NCI-H1417 (cell line): ENCODE measurements at regions not wholly inside any gene's neighbourhood (a gene's known extent, or its start where the extent isn't known, plus 50 kb on each side); places are given as distances from the start of the nearest gene placed in this dataset.

Experiments used
- DNase-seq, 3 experiments: peaks; one replicate each; lab custom pipeline; 2025; lab: John Stamatoyannopoulos, UW

DNA sequence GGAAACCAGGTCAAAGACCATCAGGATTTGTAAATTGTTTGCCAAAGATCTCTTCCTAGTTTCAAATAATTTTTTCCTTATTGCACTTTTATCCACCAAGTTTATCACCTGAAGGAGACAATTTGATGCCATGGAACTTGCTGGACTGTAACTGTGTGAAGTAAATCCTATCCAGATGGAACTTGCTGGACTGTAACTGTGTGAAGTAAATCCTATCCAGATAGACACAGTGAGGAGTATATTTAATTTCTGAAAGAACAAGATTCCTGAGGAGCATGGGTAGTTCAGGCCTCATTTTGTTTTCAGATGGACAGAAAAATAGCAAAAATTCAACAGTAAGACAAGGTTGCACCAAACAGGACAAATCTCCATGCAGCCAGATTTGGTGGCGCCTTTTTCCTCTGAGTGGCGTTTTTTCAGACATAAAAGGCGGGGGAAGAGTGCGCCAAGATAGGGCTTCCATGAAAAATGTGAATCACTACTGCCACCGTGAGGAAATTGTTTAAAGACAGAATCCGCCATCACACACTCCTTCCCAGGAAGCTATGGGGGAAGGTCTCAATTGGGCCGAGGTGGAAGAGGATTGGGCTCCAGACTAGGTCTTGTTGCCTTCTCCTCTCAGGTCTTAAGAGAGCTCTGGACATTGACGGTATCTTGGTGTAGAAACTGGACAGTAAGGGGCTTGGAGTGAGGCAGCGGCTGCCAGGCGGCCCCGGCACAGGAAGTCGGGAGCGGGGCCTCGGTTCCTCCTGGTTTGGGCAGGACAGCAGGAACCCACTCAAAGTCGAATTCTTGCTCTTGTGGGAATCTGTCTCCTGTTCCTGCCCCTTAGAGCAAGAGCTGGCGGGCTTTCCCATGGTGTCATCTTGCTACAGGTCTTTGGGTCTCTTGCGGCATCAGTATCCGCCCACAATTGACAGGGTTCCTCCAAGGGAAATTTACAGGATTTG lies 234.7 kb downstream of the OR13H1 start:
- DNase-seq, result peak; percentile 83 to 95 (median 91)

DNA sequence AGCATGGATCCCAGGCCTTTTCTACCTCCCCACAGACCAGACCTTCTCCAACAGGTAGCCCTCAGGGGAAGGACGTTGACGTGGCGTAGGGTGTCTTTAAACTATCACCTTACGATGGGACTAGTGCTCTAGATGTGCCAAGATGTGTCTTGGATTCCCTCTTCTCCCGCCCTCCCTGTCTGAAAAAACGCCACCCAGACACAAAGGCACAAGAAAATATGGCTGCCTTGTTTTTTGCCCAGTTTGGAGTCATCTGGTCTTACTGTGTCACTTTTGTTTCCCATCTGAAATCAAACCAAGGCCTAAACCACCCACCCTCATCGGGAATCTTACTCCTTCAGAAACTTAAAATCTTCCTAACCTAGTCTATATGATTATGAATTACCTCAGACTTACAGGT lies 235.4 kb downstream of the OR13H1 start:
- DNase-seq, result peak in 1 of 3 experiments; percentile 31

DNA sequence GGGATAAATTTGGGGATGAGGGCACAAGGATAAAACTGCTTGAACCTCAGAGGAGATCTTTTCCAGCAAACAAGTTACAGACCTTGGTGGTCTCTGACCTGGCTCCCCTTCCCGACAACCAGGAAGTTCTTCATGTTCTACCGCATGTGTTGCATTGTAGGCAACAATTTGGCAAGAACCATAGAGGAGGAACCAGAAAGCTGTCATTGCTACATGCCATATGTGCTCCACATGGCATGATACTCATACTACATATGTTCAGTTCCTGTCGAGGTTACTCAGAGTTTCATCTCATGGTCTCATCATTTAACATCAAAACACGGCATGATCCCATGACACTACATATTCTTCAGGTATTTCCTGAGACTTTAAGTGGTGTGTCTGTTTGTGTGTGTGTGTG lies 235.9 kb downstream of the OR13H1 start:
- DNase-seq, result no peak

DNA sequence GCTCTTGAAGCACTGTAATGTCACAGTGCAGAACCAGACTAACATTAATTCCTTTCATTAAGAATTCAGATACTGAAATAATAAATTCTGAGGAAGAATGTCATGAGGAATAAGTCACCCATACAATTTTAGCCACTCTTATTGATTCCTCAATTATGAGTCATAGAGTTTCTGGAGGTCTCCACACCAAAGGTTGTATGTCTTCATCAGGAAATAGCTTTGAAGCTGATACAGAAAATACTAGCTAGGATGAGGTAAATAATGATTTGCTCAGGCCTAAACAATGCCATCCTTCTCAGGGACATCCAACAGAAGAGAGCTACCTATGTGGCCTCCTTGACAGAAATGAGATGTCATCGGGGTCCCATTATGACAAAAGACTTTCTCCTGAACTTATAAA lies 238.8 kb downstream of the OR13H1 start:
- no peak for DNase-seq

DNA sequence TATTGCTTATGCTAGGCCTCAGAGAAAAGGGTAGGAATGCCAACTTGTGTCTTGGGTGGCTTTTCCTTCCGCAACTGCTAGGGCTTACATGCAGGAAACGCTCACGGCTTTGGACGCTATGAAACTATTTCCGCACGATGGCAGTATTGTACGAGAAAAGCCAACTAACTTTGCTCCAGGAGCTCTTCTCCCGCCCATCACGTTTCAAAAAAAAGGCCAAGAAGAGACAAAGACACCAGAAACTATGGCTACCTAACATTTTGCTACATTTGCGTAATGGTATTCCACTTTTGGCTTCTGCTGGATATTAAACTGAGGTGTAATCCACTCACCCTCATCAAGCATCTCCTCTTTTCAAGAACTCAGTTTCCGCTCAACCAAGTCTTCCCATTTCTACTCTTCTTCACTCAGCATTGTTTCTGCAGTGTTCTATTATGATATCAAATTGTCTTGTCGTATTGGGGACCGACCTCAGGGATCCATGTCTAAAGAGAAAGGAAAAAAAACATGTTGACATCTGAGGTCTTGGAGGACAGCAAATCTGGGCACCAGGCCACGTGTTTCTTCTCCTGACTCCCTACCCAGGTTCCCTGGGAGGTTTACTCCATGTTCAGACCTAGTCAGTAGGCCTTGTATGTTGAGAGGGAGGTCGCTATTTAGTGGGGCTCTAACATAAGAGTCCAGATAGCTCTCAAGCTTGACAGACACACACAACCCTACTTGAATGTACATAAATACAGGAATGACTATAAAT lies 239.4 kb upstream of the STK26 start:
- peak; percentile 86 to 97 (median 93) for DNase-seq

DNA sequence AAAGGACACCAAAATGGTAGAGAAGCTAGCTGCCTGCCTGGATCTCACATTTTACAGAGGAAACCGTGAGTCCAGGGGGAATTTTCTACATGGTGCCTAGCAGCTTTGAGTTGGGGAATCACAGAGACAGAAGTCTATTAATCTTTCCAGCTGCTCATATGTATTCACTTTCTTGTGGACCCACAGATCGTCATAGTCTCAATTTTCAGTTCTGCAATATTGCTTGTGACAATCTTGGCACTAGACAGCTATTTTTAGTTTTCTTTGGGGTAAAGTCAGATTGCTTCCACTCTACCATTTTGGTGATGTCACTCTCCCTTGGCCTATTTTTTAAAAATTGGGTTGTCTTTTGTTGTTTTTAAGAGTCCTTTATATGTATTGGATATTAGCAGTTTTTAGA lies 233.4 kb upstream of the STK26 start:
- DNase-seq, result no peak

DNA sequence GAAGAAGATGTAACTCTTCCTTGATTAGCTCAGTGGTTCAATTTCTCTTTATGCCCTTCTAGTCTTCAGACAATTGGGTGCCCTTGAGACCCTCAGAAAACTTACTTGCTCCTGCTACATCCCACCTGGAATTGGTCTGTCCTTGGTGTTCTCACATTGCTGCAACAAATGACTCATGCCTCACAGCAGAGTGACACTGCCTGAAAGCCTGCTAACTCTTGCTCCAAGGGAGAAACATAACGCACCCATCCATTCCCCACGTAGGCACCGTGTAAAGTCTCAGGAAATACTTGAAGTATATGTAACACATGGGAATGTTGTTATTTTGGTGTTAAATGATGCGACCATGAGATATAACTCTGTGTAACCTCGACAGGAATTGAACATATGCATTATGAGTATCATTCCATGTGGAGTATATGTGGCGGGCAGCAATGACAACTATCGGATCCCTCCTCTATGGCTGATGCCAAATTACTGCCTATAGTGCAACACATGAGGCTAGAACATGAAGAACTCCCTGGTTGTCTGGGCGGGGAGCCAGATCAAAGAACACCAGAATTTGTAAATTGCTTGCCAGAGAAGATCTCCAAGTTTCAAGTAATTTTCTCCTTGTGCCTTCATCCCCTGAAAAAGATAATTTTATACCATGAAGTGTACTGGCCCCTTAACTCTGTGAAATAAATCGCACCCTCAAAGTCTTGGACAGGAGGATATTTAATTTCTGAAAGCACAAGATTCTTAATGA lies 231.3 kb upstream of the STK26 start:
- peak in 2 of 3 experiments; percentile 62 to 70 for DNase-seq

DNA sequence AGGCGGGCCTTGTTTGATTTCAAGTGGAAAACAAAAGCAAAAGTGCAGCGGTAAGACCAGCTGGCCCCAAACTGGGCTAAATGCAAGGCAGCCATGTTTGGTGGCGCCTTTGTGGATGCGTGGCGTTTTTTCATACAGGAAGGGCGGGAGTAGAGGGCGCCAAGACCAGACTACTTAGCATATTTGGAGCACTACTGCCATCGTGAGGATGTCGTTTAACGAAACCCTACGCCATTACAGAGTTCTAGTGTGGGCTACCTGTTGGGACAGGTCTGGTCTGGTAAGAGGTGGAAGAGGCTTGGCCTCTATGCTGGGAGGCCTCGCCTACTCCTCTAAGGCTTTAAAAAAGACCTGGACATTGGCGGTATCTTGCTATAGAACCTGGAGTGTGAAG lies 230.7 kb upstream of the STK26 start:
- peak; percentile 94 to 99 (median 96) for DNase-seq

DNA sequence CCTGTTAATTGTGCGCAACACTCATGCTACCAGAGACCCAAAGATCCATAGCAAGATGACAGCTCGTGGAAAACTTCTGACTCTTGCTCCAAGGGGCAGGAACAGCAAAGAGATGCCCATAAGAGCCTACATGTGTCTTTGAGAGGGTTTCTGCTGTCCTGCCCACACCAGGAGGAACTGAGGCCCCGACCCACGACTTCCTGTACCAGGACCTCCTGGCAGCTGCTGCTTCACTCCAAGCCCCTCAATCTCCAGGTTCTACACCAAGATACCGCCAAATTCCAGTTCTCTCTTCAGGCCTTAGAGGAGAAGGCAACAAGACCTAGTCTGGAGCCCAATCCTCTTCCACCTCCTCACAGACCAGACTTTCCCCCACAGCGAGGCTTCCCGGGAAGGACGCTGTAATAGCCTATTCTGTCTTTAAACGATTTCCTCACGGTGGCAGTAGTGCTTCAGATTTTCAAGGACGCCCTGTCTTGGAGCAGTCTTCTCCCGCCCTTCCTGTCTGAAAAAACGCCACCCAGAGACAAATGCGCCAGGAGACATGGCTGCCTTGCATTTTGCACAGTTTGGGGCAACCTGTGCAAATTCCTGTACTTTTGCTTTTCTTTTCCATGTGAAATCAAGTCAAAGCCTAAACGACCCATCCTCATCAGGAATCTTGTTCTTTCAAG lies 230.2 kb upstream of the STK26 start:
- DNase-seq, result peak; percentile 90 to 98 (median 92)

DNA sequence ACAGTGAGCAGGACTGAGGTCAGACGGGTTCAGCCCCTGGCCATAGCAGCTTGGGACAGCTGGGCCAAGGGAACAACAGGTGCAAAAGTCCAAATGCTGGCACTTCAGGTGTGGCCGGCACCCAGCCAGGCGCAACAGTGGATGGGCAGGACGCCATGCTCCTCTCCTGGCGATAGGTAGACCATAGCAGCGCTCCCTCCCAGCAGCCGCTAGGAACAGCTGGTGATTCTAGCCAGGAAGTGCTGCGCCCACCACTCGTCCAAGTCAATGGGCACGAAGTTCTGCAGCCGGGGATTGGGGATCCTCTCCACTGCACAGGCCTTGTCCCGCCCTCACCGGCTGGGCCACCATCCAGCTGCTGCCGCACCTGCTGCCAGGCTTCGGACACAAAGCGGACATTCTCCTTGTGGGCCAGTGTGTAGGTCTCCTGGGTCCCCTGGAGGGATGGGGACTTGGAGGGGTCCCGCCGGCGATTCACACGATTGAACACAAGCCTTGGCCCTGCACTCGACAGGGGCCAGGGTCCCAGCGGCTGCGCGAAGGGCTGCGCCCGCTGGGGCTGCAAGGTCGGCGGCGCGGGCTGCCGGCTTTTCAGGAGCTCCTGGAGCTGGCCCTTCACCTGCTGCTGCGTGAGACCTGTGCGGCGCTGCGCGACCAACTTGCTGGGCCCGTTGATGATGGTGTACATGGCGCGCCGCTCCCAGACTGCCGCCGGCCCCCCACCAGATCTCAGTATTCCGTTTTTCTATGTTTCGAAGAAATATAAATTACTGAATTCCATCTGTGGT lies 227.5 kb upstream of the STK26 start:
- DNase-seq, result peak in 2 of 3 experiments; percentile 51 to 66

DNA sequence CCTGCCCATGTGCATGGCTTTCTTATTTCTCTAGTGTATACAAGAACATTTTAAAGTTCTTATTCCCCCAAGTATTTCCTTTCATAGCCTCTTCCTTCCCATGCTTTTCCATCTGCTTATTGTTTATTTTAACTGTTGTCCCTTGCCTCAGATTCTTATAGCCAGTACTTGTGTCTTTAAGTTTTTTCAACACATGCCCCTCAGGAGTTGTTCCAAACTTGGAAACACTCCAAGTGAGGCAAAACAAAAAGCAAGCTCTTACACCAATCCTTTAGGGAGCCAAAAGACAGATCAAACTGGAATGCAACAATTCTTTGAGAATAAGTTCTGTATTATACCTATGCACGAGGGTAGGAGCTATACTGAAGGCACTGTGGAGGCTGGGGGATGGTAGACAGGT lies 222.0 kb upstream of the STK26 start:
- DNase-seq, result no peak

DNA sequence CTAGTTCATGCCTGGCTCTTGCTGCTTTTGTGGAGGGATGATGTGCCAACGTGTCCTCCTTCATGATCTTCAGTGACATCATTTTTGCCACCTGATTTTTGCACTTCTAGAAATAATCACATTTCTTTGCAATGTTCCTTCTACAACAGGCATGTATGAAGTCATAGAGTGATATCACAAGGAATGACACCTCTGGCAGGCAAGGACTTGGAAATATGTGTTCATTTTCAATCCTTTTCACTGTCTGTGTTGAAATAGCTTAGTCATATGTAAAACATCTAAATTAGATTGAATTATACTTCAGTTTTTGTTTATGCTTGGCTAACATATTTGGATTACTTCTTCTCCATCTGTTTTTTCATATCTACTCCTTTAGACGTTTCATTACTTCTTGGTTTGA lies 221.2 kb upstream of the STK26 start:
- DNase-seq, result no peak

DNA sequence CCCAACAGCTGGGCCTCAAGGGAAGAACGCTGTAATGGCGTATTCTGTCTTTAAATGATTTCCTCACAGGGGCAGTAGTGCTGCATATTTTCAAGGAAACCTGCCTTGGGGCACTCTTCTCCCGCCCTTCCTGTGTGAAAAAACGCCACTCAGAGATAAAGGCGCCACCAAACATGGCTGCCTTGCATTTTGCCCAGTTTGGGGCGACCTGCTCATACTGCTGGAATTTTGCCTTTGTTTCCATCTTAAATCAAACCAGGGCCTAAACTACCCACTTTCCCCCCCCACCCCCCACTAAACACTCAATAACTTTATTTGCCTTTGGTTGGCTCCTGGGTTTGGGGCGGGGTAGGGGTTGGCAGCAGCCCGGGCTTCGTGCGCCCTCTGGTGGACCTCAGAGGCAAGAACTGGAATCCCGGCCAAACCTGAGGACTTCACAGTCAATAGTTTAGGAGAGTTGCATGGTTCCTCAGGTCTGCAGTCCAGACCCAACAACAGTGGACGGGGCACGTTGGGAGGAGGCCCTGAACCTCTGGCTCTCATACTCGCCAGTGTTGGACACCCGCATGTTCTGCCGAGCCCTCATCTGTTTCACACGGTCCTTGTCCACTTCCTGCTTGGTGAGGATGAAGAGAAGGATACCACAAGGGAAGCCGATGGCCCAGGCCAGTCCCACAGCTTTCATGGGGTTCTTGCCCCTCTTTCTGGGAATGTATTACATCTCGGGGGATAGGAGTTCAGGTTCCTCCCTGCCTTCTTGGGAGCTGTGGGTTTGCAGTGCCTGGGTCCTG lies 220.1 kb upstream of the STK26 start:
- DNase-seq, result peak; percentile 73 to 94 (median 78)

DNA sequence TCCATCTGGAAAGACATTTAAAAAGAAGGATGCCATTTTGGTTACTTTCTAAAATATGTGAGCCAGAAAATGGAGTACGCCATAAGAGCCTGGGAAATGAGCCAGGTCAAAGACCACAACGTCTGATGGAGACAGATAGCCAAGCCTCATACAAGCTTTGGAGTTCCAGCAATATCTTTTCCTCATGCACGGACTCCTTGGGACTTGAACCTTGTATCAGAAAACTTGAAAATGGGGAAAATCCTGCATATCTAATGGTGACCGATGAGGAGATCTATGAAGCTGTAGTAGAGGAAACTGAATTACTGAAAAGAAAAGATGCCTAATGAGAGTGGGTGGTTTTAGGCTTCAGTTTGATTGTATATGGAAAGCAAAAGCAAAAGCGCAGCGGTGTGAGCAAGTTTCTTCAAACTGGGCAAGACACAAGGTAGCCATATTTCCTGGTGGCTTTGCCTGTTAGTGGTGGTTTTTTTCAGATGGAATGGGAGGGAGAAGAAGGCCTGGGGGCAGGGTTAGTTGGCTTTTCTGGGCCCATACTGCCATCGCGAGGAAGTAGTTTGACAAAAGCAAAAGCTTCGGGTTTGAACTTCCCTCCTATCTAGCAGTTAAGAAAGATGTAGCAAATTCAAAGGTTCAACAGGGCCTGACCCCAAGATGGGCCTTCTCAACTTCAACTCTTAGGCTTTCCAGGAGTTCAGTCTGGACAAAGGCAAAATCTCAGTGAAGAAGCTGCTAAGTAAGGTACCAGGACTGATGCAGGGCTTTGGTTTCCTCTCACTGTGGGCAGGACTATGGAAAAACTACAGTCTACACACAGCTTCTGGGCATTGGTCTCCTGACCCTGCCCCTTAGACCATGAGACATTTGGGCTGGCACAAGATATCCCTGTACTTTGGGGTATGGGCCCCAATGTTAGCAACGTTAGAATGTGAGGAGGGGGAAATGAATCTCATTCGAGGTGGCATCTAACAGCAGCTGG lies 210.0 kb upstream of the STK26 start:
- peak; percentile 62 to 94 (median 82) for DNase-seq

DNA sequence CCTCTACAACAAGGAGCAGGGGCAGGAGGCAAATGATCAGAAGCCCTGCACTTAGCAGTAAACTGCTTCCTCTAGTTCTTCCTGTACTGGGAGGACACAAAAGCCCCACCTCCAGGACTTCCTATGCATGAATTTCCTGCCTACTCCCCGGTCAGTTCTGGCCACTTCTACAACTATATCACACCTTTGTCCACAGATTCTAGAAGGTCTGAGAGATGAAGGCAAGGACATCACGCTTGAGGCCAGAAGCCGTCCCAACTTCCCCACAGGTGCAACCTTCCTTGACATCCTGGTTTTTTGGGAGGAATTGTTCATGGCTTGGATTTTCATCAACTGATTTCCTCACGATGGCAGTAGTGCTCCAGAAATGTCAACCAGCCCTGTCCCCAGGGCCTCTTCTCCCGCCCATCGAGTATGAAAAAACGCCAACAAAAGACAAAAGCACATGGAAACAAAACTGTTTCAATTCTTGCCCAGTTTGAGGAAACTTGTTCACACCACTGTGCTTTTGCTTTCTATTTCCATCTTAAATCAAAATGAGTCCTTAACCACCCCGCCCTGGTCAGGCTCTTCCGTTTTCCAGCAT lies 206.5 kb upstream of the STK26 start:
- DNase-seq, result peak; percentile 78 to 96 (median 82)

DNA sequence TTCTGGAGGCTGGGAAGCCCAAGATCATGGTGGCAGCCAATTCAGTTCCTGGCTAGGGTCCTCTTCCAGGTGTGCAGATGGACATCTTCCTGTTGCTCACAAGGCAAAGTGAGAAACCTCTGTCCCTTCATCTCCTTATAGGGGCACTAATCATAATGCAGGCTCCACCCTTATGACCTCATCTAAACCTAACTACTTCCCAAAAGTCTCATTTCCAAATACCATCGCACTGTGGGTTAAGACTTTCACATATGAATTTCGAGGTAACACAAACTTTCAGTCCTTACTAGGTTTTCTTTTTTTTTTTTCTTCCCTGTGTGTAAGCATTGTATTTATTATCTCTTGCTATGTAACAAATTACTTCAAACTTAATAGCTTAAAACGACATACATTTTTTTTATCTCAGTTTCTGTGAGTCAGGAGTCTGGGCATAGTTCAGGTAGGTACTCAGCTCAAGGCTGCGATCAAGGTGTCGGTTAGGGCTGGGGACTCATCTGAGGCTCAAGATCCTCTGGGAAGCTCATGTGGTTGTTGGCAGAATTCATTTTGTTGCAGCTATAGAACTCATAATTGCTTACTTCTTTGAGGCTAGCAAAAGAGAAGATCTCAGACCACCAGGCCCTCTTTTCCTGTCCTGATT lies 204.7 kb upstream of the STK26 start:
- no peak for DNase-seq

DNA sequence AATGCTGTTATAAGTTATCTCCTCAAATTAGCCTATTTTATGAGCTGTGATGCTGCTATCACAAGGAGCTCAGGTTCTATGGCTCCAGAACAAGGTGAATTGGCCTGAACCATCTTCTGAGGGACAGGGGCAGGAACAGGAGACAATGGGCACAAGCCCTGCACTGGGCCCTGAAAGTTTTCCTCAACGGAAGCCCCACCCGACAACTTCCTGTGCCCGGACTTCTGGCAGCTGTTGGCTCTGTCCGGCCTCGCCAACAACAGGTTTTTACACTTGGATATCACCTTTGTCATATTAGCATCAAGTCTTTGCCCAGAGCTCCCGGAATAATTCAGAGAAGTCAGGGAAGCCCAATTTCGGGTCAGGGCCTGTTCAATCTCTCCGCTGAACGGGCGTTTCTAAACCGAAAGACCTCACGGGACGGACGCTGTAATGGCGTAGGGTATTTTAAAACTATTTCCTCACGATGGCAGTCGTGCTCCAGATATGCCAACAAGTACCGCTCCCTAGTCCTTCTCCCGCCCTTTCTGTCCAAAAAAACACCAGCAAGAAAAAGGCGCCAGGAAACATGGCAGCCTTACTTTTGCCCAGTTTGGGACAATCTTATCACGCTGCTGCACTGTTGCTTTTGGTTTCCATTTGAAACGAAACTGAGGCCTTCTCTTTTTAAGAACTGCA lies 201.0 kb upstream of the STK26 start:
- DNase-seq, result peak; percentile 62 to 95 (median 81)
